ENCODE measurements at regions not wholly inside any gene's neighbourhood (a gene's known extent, or its start where the extent isn't known, plus 50 kb on each side); places are given as distances from the start of the nearest gene placed in this dataset.

DNA sequence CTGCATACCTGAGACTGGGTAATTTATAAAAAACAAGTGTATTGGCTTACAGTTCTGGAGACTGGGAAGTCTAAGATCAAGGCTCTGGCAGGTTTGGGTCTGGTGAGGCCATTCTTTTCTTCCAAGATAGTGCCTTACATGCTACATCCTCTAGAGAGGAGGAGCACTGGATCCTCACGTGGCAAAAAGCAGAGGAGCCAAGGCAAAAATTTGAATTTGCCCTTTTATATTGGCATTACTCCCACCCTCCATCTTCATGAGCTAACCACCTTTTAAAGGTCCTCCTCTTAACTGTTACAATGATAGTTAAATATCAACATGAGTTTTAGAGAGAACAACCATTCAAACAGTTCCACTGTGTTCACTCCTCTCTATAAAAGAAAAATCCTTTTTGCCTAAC, 286.3 kb upstream of the SEL1L start:
- TF ChIP-seq POLR2A (IDR thresholded peaks at IDR 0.05; ENCODE audit: low read depth, low read length) = no peak
- no peak for TF ChIP-seq EZH2 (IDR thresholded peaks at IDR 0.05; ENCODE audit: borderline replicate concordance, low read depth, low read length, severe bottlenecking)
- TF ChIP-seq, protein P1, sequence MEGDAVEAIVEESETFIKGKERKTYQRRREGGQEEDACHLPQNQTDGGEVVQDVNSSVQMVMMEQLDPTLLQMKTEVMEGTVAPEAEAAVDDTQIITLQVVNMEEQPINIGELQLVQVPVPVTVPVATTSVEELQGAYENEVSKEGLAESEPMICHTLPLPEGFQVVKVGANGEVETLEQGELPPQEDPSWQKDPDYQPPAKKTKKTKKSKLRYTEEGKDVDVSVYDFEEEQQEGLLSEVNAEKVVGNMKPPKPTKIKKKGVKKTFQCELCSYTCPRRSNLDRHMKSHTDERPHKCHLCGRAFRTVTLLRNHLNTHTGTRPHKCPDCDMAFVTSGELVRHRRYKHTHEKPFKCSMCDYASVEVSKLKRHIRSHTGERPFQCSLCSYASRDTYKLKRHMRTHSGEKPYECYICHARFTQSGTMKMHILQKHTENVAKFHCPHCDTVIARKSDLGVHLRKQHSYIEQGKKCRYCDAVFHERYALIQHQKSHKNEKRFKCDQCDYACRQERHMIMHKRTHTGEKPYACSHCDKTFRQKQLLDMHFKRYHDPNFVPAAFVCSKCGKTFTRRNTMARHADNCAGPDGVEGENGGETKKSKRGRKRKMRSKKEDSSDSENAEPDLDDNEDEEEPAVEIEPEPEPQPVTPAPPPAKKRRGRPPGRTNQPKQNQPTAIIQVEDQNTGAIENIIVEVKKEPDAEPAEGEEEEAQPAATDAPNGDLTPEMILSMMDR (IDR thresholded peaks at IDR 0.05; ENCODE audit: extremely low read depth in 1 of 2, insufficient read depth in 1 of 2, low read depth in 1 of 2, low read length in 2 of 2) = no peak
